Right ventricle myocardium inferior (tissue), 1 donor: ENCODE measurements at regions not wholly inside any gene's neighbourhood (a gene's known extent, or its start where the extent isn't known, plus 50 kb on each side); places are given as distances from the start of the nearest gene placed in this dataset.

ENCODE experiments used
- ATAC-seq: fragments of 200-7000 bp; cut with Tn5 transposase; one replicate; pipeline ENCODE4 v1.9.1; 2020; ENCODE audit warnings: mild to moderate bottlenecking, moderate library complexity
- DNase-seq: peaks from one replicate; pipeline ENCODE4 v3.0.0; 2021; ENCODE audit errors: missing footprints
- intact Hi-C: fragments of 100-400 bp; cut with DNase I; formaldehyde crosslinking; loops from one replicate; pipeline ENCODE4 v1.11.0; 2022
- donor health status: DM: no; HTN: yes; CAD: no; lungs with severe emphysema.

DNA sequence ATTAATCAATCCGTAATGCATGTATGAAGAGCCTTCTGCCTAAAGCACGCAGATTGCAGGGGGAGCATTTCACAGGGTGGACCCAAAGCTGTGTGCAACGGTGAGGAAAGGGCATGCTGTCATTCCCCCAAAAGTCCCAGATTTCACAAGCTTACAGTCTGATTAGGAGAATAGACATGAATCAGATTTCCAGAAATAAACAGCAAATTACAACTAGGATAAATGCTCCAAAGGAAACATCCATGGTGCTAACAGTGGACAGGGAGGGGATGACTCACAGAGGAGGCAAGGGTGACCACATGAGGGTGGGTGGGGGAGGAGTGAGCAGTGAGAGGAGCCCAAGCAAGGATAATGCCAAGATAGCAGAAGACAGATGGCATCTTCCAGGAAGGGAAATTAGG is 258.4 kb upstream of the TAS2R1 start:
- ATAC-seq (no peak), DNase-seq (no peak)
- intact Hi-C loops, result no loop called here

DNA sequence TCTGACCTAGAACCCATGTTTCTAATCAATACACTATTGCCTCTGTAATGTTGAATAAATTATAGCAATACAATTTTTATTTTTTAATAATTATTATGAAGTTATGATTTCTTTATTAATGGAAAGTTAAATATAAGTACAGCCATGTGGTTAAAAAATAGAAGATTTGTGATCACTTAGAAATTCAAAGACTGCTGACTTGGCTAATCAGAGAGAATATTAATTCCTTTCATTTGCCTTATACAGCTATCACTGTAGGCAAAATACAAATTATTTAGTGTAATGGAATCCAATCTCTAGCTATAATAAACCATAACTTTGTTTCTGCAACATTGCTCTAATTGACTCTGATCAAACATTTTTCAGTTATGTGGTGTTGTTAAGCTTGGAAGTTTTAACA is 255.0 kb upstream of the TAS2R1 start:
- DNase-seq (no peak), ATAC-seq (no peak)
- intact Hi-C loops, result no loop called here

DNA sequence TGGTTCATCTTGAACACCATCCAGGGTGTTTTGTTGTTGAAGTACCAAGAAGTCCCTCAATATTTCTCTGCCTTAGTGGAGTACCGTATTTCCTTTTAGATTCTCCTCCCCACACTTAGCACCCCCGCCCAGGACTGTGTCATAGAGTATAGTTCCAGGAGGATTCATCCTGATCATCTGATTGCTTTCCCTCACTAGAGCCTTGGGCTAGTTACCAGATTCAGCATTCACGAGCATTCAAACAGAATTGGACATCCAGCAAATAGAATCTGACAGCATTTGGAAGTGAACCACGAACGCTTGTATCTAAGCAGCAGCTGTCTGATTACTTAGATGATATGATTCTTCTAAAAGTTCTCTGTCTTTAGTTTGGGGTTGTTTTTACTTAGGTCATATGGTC is 248.1 kb upstream of the TAS2R1 start:
- ATAC-seq, result no peak
- DNase-seq, result no peak
- intact Hi-C loops, result no loop called here

DNA sequence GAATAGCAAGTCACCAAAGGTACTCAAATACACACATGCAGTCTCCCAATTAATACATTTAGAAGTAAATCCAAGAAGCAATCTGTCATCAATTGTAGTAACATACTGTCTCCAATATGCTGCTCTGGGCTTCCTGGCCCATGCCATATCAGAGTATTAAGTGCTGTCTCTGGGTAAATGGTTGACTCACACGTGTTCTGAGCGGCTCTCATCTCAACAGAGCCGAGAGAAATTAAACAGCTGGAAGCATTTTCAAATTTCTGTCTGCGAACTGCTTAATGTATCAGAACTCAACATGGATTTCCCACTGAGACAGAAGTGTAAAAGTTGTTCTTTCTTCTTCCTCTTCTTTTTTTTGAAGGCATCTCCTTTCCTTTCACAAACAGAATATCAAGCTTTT is 247.3 kb upstream of the TAS2R1 start:
- DNase-seq (no peak), ATAC-seq (no peak)
- intact Hi-C loops, result no loop called here

DNA sequence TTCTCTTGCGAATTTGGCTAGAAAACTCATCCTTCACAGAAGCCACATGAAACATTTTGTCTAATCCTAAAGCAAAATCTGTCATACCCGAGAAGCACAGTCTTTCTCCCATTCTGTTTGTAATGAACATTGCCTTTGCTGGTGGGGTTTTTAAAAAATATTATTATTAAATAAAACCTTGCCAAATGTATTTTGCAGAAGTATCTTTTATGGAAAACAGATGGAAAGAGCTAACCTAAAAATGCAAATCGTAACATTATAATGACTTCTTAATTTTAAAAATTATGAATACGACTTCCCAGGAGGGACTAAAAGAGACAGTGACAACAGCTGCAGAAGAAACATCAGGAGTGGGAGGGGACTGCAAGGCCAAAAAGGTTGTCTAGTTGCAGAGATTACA is 246.3 kb upstream of the TAS2R1 start:
- intact Hi-C loops, result no loop called here
- ATAC-seq (no peak), DNase-seq (no peak)

DNA sequence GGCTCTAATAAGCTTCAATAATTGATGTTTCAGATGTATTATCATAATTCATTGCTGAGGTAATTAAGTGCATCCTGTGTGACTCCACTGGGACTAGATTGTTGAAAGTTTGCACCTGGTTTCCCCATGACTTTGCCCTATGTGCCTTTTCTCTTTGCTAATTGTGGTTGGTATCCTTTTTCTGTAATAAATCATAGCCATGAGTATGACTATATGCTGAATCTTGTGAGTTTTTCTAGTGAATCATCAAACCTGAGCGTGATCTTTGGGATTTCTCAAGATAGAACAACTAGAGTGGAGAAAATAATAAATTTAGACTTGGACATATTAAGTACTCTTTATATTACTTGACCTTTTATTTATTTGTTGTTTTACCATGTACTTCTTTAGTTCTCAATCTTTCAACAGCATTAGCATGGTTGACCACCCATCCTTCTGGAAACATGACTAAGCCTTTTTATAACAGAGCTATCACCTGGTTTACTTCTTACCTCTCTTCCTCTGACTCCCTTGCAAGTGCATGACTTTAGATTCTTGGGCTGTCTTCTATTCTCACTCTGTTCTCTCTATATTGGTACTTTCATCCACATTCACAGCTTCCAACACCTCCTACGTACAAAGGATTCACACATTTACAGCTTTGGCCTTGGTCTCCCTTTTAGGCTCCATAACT is 239.6 kb upstream of the TAS2R1 start:
- DNase-seq, result no peak
- intact Hi-C loops, result no loop called here
- ATAC-seq, result no peak

DNA sequence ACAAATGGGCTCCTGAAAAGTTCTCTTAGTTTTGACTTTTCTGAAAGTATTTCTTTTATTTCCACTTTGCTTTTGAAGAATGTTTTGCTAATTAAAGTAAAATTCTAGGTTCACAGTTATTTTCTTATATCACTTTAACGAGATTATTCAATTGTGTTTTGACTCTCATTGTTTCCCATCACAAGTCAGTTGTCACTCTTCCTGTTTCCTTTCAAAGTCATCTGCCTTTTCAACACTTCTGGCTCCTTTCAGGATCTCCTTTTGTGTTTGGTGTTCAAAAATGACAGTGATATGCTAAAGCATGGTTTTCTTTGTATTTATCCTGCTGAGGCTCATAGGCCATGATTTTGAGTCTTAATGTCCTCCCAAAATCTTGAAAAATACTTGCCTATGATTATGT is 235.4 kb upstream of the TAS2R1 start:
- intact Hi-C loops, result no loop called here
- ATAC-seq, result no peak
- no peak for DNase-seq

DNA sequence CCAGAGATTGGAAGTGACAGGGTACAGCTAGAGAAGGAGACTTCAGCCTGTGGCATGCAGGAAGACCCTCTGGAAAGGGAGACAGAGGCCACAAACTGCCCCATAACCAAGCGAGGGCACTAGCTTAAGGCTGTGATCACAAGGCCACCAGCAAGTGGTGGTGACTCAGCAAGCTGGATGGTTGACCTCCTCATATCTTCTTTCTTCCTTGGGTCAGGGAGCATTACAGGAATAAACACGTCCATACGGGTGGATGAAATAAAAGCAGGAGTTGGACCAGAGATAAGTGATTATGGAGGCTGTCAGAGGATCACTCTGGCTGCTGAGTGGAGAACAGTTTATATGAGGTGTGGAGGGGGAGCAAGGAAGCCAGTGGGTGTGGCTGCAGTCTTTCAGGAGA is 234.6 kb upstream of the TAS2R1 start:
- ATAC-seq, result no peak

DNA sequence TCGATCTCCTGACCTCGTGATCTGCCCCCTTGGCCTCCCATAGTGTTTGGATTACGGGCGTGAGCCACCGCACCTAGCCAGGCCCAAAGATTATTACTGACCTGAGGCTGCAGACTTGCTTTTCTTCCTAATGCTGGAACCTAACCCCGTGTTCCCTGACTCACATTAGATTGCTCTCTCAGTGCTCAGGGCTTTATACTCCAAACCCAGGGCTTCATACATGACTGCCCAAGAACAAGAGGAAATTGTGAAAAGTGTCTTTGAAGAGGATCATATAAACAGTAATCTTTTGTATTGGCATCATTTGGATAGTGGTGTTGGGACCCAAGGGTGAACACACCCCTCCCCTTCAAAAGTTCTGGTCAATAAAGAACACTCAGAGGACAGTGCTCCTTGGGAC is 233.3 kb upstream of the TAS2R1 start:
- DNase-seq, result no peak
- intact Hi-C loops, result no loop called here
- ATAC-seq, result no peak

More for the DNA sequence above, 234.6 kb upstream of the TAS2R1 start:
- no peak for DNase-seq
- intact Hi-C loops, result no loop called here

DNA sequence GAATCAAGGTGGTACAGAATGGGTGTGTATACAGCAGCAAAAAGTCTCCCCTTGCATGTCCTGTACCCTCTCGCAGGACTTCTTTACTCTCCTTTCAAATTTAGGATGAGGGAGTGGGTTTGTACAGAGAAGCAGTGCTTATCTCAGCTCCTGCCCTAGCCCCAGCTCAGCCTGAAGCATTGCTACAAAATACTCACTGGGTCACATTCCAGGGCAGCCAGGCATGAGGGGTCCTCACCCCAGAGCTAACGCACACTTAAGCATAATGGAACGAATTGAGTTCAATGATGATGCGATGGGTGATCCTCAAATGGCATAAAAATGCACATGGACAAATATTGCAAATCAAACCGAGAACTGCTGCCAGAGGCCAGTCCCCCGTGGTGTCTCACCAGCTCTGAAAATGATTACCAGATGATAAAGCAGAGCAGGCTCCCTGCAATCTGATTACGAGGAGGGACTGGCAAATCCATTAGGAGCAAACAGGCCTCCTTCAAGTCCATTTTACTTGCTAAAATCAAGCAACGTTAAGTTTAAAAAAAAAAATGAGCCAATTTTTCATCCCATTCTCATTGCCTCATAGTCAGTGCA is 231.6 kb upstream of the TAS2R1 start:
- intact Hi-C loops, result no loop called here
- DNase-seq, result no peak
- ATAC-seq, result no peak

DNA sequence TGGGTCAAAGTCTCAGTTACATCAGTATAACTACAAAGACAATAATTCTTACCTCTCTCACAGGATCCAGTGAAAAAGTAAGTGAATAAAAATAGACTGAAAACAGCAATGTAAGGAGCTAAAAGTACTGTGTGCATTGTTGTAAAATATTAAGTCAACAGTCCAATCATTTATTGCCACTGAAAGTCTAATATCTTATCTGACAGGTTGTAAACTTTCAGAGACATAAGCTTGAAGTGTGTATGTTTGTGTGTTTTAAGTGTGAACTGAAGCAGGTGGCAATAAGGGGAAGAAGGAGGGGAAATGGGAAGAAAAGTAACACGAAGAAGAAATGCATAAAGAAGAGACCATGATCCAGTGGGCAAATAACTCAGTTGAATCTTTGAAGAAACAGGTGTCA is 229.7 kb upstream of the TAS2R1 start:
- intact Hi-C loops, result no loop called here
- DNase-seq (no peak), ATAC-seq (no peak)

DNA sequence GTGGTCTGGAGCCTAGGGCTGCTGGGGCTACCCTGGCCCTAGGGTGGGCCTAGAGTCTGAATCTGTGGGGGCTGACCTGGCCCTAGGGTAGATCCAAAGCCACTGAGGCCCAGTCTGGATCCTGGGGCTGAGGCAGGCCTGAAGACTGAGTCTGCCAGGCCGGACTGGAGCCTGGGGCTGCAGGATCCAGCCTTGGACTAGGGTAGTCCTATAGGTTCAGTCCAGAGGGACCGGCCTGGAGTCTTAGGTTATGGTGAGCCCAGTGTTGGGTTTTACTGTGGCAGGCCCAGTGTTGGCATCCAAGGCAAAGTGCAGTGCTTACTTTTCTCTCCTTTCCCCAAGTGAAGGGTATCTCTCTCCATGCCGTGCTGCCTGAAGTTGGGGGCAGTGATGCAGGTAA is 227.9 kb upstream of the TAS2R1 start:
- intact Hi-C loops, result no loop called here
- DNase-seq (peak; percentile 57), ATAC-seq (no peak)

DNA sequence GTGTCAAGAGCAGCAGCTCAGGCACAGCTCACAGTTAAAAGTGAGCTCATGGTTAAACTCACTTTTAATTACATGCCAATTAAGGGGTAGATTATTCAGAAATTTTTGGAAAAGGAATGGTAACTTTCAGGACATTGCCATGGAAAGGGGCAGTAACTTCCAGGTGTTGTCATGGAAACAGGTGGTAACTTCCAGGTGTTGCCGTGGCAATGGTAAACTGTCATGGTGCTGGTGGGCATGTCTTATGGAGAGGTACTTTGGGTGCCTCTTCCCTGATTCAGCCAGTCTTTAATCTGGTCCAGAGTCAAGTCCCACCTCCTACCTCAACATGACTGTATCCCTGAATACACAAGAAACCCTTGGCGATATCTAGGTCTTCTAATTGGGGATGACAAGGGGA is 223.2 kb upstream of the TAS2R1 start:
- no peak for ATAC-seq
- intact Hi-C loops, result no loop called here
- no peak for DNase-seq

DNA sequence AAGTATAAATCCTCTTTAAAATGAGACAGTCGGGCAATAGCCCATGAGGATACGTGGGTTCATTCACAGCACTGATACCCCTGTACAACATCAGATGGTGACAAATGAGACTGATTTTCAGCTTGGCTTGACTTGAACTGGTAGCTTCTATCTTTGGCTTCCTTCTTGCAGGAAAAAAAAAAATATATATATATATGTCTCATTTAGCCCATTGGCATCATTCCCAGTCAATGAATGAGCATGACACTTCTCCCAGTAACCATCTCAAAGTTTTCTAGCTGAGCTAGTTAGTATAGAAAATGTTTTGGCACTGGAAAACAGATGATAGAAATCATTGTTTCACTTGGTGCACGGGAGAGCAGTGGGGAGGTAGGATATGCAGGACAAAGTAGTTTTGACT is 222.5 kb upstream of the TAS2R1 start:
- intact Hi-C loops, result no loop called here
- ATAC-seq, result no peak
- DNase-seq, result no peak

DNA sequence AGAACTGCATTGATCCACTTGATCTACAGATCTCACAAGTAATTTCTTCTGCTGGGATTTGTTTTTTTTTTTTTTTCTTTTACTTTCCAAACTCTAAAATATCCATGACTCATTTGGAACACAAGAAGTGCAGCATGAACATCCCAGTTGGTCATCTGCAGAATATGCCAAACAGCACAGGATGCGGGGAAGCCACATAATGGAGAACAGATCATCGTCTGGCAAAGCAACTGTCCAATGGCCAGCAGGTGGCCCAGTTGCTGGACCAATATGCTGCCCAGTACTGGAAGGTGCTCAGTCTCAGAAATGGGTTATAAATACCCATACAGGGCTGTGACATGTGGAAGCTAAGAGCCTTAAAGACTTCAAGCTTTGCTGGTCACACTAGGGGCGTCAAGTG is 221.3 kb upstream of the TAS2R1 start:
- intact Hi-C loops, result no loop called here
- ATAC-seq, result no peak
- no peak for DNase-seq

DNA sequence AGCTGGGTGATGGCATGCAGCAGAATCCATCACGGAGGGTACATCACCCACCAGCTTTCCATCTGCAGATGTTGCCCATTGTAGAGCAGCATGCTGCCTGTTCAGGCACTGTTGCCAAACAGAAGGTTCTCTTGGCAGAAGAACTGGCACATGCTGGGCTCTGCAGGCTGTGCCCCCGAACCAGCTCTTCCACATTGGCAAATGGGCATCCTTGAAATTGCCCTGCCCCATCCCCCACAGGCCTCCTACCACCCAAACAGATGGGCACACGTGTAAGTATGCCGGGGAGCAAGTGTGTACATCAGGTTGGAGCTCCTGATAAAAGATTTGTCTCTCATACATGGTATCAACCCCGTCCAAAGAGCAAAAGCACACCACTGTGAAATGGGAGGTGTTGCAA is 220.3 kb upstream of the TAS2R1 start:
- DNase-seq (no peak), ATAC-seq (no peak)
- intact Hi-C loops, result no loop called here

DNA sequence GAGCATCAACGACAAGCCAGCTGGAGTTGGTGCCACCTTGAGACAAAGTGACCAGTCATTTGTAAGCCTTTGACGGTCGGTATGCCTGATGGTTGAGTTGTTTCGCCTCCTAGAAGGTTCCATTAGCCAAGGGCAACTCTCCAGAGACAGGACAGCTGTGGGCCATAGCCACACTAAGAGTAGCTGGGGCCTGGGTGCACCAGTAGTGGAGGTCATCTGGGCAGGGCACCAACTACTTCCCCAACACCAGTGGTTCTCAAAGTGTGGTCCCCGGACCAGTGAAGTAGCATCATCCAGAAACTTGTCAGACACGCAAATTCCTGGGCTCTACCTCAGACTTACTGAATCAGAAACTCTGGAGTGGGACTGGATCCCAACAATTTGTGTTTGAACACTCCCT is 217.5 kb upstream of the TAS2R1 start:
- intact Hi-C loops, result no loop called here
- DNase-seq (no peak), ATAC-seq (no peak)

DNA sequence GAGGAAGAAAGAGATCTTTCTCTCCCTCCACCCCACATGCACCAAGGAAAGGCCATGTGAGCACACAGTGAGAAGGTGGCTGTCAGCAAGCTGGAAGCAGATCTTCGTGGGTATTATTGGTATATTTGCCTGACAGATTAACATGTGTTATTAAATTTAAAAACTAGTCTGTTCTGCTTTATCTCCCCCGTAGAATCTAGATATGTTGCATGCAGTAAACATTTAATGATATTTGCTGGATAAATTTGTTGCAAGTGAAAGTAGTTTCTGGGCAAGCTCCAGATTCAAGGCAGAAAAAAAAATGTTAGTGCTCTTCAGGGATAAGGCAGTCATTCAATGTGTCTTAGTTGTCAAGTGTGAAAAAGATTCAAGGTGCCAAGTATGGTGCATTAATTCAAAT is 215.0 kb upstream of the TAS2R1 start:
- no peak for DNase-seq
- no peak for ATAC-seq
- intact Hi-C loops, result no loop called here

DNA sequence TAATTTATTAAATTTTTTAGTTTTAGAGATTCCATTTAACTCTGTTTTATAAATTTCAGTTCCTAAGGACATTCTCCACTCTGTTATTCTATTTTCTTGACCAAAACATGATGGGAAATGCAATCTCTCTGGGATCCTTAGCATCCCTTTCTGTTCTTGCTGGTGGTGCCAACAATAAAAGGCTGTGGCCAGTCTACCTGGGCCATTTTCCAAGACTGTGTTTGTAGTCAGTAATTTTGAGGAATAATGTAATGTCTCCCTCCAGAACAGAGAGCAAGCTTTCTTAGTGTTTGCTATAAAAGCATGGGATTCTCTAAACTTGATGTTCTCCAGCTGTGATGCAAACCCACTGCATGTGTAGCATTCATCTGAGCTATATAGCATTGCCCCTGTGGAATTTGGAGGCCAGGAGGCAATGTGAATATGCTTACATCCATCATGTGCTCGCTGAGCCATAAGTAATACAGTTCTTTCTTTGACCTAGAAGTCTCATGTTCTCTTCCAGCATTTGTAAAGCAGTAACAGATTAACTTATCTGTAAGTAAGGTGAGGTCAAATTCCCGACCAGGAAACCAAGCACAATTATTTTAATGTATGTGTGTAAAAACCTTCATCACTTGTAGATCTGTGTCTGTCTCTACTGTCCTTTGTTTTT is 211.5 kb upstream of the TAS2R1 start:
- ATAC-seq, result no peak
- intact Hi-C loops, result no loop called here

DNA sequence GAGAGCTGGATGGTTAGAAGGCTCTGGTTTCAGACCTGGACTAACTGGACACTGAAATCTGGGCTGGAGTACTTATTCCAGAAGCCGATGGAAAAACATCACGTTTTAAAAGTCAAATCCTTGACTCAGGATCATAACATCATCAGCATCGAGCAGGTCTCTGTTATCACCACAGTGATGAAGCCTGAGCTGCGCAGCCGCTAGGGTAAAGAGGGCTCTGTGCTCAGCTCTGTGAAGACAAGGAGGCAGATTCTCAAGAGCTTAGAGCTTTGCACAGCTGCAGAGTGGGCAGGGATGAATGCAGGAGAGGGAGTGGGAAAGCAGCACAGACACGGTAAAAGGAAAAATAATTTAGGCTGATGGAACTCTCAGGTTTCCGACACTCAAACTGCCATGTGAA is 208.8 kb upstream of the TAS2R1 start:
- ATAC-seq, result no peak
- intact Hi-C loops, result no loop called here
- DNase-seq, result no peak

More for the DNA sequence above, 211.5 kb upstream of the TAS2R1 start:
- no peak for DNase-seq
